GM18861 (cell line): ENCODE measurements at regions not wholly inside any gene's neighbourhood (a gene's known extent, or its start where the extent isn't known, plus 50 kb on each side); places are given as distances from the start of the nearest gene placed in this dataset.

Experiments
- ATAC-seq: cut with Tn5 transposase; IDR thresholded peaks from one replicate; pipeline ENCODE4 v1.9.1; 2021; ENCODE audit not compliant: unreplicated experiment

DNA sequence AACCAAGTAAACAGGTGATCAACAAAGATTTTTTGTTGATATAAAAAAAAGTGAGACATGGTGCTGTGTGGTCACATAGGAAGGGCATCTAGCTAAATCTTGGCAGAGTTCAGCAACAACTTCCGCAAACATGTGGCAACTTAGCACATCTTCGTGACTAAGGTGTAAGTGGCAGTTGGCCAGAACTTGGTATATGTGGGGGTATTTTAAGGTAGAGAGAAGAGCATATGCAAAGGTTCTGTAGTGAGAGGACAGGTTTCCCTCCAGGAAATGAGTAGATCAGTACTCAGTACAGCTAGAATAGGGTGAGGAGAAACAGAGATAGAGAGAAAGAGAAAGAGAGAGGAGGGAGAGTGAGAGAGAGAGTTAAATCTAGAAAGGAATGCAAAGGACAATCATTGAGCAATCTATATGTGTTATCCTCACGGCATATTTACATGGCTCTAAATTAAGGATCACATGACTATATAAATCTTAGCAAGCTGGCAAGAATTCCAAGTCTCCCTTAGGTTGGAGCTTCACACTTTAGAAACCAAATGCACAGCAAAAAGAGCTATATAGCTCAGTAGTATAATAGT is 227.7 kb upstream of the HMGA2 start:
- ATAC-seq, result no peak

DNA sequence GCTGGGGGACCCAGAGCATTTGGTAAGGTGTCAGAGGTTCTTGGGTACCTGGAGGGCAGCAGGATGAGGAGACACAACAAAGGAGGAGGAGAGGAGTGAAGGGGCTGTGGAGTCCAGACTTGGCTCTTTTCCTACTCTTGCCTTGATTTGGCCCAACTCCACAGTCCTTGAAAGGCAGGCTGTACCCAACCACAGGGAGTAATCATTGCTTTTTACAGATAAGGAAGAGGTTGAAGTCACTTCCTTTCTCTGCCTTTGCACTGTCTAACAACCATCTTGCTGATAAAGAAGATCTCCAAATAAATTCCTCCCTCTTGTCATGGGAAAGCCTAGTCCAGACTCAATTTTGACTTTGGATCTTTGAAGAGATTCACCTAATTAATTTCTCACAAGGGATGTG is 226.8 kb upstream of the HMGA2 start:
- ATAC-seq, result no peak

DNA sequence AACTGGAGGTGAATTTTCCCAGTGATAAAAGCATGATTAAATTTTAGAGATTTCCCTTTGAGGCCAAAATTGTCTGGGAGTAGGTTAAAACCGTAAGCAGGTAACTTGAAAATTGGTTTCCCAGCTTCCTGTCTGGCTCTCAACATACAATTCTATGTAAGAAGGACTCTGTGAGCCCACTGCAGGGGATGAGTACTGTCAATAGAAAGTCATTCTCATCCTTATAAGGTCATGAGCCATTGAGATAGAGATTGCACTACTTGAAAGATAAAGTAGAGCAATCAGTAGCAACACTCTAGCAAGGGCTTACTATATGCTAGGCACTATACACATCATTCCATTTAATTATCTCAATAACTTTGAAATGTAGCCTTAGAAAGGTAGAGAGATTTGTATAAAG is 225.6 kb upstream of the HMGA2 start:
- no peak for ATAC-seq

DNA sequence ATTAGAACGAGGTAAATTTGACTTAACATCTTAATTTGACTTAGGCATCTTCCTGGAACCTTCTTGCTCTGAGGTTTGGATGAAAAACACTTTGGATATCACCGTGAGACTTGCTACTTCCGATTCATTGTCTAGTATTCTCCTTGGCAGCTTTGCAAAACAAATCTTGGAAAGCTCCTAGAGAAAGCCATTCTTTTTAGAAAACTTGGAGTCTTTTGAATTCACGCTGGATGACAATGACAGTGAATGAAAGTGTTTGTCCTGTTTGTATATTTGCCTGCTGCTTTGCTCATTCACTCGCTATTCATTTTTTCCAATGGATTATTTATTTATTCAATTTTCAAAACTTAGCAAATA is 222.1 kb upstream of the HMGA2 start:
- no peak for ATAC-seq

DNA sequence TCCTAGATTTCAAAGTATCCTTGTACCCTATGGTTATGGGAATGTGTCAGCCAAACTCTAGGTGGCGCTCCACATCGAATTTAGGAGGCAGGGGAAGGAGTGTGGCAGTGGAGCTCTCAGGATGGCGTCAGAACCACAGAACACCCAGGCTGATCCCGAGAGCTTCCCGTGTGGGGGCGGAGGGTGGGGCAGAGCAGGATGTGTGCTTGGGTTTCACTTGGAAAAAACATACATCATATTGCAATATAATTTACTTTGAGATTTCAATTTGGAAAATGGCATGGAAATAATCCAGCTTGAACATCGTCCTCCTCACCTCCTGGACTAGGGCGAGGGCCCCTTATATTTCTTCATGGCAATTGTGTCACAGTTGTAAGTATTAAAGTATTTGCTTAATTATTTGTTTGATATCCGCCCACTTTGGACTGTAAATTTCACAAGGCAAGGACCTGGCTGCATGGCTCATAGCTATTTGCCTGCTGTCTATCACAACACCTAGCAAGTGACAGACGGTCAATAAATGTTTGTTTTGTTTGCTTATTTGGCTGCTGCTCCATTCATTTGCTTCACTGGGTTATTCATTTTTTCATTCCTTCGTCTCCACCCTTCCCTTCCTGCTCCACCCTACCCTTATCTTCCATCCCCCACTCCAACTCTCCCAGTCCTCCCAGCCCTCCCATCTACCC is 221.5 kb upstream of the HMGA2 start:
- no peak for ATAC-seq

DNA sequence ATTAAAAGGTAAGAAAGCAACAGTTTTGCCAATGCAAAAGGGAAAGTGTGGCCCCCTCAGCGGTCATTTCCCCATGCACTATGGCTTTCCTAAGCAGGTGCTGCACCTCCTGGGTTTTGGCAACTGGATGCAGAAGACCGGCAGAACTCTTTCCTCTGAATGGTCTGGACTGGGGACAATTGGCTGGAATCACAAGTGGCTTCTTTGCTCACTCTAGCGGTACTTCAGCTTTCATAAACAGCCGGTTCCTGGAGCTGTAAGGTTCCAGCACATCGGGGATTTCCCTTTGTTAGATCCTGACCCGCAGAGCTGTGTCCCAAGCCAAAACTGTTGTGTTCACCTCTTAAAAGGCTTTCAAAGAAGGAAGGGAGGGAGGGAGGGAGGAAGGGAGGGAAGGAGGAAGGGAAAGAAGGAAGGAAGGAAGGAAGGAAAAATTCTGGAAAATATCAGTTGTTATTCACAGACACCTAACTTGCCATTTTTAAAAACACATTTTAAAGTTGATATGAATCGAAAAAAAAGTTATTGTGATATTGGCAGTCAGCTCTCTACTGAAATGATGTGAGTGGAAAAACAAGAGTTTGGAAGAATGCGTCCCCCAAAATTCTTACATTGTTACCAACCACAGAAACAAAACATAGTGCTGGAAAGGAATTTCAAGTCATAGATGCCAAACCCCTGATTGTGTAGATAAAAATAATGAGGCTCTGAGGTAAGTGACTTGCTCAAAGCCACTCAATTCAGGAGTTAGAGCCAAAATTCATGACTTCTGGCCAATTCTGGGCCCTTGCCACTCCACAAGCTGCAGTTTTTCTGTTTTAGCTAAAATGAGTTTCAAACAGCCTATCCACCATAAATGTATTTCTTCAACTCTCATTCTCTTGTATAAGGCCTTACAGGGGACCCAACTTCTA is 220.6 kb upstream of the HMGA2 start:
- no peak for ATAC-seq

DNA sequence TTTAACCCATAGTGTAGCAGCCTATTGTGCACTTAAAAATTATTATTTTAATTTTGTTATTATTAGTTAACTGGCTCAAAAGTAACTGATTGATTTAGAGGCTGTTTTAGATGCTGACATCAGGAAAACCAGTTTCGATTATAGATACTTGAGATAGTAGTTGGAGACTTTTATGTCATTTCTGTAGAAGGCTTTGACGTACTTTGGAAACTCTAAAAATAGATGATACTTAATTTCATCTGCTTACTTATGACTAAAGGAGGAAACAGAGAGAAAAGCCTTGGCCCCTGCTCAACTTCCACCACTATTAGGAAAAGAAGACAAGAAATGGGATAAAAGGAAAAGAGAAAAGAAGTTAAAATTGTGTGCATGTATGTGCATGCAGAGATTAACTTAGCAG is 219.3 kb upstream of the HMGA2 start:
- ATAC-seq, result no peak

DNA sequence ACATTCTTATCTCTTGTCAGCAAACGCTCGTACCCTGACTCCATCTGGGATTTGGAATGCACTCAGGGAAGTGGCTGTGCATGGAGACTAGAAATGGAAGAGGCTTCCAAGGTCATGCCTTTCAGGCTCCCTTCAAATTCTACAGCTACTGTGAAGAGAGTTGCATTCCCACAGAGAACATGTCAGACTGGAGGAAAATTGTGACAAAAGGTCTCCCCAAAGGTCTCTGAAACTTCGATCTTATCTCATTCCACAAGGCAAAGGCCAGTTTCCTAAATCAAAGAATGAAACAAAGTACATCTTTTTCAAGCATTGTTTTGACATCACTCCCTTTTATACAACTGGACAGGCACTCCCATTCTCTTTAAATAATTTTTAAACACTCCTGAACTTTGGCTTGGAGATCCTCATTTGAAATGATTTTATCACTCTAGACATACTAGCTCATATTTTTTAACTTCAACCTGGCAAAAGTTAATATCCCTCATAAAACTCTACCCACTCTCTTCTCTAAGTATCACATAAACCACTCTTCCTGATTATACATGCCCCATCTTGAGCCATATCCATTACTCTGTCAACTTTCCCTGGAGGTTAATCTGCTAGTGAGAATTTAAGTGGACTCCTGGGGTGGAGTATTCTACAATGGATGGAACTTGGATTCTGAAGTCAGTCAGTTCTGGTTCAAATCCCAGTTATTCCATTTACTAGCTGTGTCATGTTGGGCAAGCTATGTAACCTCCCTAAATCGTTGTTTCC is 218.1 kb upstream of the HMGA2 start:
- ATAC-seq, result no peak

DNA sequence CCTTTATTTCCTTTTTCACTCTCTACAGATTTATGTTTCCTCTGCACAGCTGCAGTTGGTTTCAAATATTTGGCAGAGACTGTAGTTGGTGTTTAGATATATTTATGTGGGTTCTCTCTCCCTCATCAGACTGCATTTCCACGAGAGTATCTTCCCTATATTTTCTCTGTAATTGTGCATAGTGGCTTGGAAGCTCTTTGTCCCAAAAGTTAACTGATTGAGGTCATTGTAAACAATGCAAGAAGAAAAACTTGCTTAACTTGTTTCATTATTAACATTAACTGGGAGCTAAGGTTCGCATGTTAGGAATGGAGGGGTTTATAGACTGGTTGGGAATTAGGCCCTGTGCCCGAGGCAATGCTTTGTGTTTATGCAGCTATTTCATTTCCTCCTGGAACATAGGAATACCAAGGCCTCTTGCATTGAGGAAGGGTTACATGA is 216.9 kb upstream of the HMGA2 start:
- ATAC-seq, result no peak

DNA sequence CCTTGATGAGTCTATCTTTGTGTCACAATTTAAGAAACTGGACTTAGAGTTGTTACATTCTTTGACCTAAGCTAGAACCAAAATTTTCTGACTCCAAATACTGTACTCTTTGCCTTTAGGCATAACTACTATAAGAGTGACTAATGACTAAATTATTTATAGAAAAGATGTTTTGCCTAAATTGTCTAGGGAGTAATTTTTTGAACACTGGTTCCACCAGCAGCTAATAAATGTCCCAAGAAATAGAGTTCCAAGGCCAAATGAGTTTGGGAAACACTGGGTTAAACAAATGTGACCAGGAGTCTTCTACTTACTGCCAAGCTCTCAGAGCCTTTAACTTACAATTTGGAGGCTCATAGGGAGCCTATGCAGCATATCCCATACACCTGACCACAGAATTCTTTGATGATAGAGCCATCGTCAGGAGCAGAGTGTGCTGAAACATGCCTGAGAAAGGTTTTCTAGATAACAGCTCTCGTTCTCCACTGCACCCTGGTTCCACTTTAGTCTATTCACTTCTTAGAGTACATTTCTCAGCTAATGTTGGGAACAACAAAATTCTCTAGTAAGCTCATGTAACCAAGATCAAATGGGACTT is 215.9 kb upstream of the HMGA2 start:
- ATAC-seq, result no peak

DNA sequence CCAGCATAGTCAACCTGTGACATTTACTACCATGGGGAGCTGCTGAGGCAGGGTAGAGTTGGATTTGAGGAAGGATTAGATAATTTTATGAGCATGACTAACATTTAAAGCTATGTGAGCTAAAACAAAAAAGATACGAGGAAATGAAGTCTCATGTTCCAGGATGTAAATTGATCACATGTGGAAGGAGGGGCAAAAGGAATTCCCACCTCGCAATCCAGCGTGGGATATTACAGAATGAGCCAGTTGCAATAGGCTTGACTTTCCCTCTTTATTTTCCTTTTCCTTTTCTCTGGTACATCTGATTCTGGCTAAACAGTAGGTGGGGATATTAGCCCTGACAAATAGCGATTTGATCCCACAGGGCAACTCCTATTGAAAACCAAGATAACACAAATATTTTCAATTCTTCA is 214.9 kb upstream of the HMGA2 start:
- no peak for ATAC-seq

DNA sequence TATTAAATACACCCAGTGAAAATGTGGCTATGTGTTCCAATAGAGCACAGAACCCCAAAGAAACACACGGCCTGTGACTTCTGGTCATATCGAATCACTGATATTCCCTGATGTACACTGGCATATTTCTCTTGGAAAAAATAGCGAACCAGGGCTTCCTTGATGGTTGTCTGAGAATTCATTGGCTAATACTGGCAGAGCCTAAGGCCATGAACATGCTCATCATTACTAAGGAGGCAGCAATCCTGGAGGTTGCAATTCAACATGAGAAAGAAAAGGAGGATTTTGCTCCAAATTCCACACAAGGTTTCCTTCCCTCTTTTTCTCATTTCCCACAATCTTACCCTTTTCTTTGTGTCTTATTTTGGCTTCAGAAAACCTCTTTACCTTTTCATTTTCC is 212.9 kb upstream of the HMGA2 start:
- no peak for ATAC-seq

DNA sequence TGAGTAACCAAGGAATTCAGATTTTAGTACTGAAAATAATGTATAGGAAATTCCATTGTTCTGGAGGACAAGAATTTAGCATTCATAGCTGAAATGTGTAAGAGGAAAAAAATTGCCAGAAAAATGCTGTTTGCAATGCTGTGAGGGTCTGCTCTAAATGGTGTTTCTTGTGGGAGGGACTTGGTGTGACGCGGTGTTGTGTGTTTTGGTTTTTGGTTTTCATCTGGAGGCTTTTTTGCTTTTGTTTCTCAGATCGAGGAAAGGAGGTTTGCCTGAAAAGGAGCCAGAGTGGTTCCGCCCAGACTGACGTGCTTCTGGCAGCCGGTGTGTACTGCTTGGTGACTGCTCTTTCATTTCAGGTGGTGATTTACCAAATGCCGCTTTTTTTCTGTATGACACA is 211.8 kb upstream of the HMGA2 start:
- ATAC-seq, result no peak

DNA sequence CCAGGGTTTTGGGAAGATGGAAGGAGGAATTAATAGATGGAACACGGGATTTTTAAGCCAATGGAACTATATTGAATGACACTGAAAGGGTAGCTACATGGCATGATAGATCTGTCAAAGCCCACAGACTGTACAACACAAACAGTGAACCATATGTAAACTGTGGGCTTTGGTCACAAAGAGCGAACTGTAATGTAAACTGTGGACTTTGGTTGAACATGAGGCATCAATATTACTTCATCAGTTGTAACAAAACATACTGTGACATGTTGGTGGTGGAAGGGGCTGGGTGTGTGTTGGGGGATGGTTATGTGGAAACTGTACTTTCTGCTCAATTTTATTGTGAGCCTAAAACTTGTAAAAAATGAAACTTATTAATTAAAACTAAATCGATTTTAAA is 210.6 kb upstream of the HMGA2 start:
- no peak for ATAC-seq

DNA sequence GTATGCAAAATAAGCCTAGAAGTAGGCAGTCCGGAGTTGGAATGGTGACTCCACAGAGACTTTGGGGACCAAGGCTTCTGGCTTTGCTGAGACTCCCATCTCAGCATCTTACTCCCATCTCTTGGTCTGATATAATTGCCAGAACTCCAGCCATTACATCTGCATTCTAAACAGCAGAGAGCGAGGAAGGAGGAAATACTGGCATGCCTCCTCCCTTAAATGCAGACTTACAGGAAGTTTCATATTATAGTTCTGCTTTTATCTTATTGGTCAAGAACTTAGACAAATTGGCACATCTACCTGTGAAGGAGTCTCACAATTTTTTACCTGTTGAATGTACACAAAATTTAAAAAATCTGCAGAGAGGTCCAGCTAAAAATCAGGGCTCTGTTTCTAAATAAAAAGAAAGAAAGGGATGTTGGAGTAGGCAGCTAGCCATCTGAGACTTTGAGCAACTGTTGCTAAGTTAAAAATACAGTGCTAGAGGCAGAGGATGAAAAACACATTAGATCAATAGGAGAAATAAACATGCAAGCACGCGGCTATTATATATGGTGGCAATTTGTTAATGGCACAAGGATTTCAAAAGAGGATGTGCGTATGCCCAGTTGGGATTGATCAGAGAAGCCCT is 209.9 kb upstream of the HMGA2 start:
- ATAC-seq, result no peak

DNA sequence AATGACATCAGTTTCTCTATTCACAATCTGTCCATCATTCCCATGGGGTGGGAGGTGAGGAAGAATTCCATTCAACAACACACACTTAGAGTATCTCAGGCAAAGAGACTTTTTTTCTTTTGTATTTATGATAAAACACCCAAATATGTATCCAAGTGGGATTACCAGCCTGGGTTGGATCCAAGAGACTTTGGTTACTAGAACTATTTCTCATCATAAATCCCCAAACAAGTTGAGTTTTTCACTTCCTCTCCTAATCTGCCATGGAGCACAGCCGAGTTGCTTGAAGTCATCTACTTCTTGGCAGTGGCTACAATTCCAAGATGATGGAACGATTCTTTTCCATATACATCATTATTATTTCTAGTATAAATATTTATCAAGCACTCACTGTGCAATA is 209.2 kb upstream of the HMGA2 start:
- no peak for ATAC-seq

DNA sequence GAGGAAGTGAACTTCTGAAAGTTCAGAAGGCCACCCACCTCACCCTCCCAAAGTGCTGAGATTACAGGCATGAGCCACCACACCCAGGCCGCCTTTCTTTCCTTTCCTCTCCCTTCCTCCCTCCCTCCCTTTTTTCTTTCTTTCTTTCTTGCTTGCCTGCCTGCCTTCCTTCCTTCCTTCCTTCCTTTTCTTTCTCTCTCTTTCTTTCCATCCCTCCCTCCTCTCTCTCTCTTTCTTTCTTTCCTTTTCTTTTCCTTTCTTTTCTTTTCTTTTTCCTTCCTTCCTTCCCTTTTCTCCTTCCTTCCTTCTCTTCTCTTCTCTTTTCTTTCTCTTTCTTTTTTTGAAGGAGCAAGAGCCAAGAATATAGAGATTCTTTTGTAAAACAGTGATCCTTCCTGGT is 208.3 kb upstream of the HMGA2 start:
- no peak for ATAC-seq

DNA sequence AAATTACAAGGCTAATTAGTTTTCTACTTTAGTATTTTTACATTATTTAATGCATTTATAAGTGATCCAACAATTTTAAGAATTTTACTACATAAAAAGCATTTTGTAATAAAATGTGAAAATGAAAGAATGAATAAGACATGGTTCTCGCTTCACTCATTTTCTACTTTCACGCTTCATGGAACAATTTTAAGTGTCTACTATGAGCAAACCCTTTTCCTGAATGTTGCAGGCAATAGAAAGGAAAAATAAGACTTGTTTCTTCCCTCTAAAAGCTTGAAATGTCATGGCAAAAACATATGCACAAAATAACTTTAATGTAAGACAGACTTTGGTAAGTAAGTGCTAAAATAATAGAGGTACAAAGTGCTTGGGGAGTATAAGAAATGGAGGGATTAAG is 205.7 kb upstream of the HMGA2 start:
- ATAC-seq, result no peak

DNA sequence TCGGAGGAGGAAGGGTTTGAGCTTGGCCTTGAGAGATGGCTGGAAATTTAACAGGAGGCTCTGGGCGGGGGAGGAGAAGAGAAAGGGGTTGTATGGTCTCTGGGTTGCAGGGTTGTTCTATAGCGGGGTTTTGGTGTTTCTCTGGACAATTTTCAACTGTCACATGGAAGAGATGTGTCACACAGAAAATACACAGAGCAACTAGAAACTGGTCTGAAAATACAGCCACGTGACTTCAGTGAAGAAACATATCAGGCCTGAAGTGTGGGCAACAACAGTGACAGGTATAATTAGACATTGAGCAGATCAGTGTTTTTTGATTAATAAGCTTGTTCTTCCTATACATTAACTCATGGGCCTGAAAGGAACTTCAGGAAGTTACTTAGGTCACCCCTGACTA is 205.3 kb upstream of the HMGA2 start:
- no peak for ATAC-seq

DNA sequence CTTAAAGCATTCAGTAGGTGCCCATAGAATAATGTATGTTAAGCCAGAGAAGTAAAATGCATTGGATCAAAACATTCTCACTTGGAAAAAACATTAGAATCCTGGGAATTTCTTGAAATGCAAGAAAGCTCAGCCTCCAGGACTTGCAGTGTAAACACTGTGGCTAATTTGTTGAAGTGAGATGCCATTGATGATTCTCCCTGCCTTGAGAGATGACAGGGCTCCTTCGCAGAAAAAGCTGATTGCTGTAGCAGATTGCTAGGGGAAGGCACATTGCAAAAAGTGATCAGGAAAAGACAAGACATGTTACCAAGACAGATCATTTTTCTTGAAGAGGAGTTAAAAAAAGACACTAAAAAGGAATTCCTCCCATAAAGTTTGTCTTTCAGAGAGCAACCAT is 204.2 kb upstream of the HMGA2 start:
- no peak for ATAC-seq

DNA sequence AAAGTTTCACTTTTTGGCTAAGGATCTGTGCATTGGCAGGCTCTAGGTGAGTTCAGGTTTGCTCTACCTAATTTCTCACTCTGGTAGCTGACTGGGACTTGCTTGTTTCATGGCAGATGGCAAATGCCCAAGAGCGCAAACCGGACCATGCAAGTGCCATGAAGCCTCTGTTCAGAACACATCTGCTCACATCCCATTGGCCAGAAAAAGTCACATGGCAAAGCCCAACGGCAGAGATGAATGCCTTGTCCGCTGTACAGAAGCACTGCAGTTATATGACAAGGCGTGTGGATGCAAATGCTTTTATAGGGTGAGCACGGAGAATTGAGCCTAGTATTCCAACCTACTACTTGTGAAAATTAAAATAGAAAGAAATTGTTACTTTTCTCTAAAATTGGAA is 202.2 kb upstream of the HMGA2 start:
- ATAC-seq, result no peak
